NB4 (cell line): ENCODE measurements at regions not wholly inside any gene's neighbourhood (a gene's known extent, or its start where the extent isn't known, plus 50 kb on each side); places are given as distances from the start of the nearest gene placed in this dataset.

ENCODE experiments used
- DNase-seq: peaks from one replicate; pipeline ENCODE4 v3.0.0; 2010; ENCODE audit warnings: low read depth
- H3K4me3 ChIP-seq: one replicate; pipeline ENCODE4 v1.5.1; 2011; ENCODE audit warnings: mild to moderate bottlenecking, low read depth, low read length, moderate library complexity
- CTCF ChIP-seq: IDR thresholded peaks from one replicate; pipeline ENCODE4 v1.5.1; 2012; ENCODE audit warnings: low read depth, low read length
- MYC ChIP-seq: IDR thresholded peaks from 2 replicates; pipeline ENCODE4 v1.6.1; 2011; ENCODE audit warnings: low read depth, low read length
- POLR2A ChIP-seq: IDR thresholded peaks from 2 replicates; pipeline ENCODE4 v1.6.1; 2011; ENCODE audit warnings: mild to moderate bottlenecking; ENCODE audit not compliant: insufficient read length; ENCODE audit errors: extremely low read depth
- TF ChIP-seq, protein P1 (sequence below): IDR thresholded peaks from 2 replicates; pipeline ENCODE4 v1.6.1; 2011; ENCODE audit warnings: low read depth, low read length

DNA sequence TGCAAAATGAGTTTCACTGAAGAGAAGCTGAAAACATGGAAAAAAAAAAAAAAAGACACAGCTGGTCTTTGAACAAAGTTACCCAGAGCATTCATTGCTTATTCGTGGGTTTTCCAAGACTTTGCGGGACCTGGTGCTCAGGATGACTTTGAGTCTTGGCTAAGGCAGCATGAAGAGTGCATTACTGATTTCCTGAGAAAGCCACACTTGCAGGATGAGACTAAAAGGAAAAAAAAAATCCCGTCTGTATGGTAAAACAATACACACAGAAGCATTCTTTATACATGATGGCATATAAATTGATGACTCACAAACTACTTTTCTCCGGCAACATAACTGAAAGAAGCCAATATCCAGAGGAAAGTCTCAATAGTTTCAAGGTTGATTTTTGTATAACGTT lies 195.4 kb downstream of the SPP2 start:
- DNase-seq = no peak
- H3K4me3 ChIP-seq = no peak overlapping the region
- TF ChIP-seq CTCF (no peak), POLR2A (no peak), MYC (no peak)
- TF ChIP-seq, protein P1, sequence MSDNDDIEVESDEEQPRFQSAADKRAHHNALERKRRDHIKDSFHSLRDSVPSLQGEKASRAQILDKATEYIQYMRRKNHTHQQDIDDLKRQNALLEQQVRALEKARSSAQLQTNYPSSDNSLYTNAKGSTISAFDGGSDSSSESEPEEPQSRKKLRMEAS = no peak

GRCh38 chr2:234243871-234244565 lies 193.5 kb downstream of the SPP2 start:
- TF ChIP-seq CTCF (no peak), POLR2A (no peak), MYC (no peak)
- TF ChIP-seq, protein P1 = no peak
- DNase-seq = no peak
- no peak overlapping the region for H3K4me3 ChIP-seq

GRCh38 chr2:234242459-234242836 lies 191.9 kb downstream of the SPP2 start:
- TF ChIP-seq, protein P1 = no peak
- TF ChIP-seq POLR2A (no peak), MYC (no peak), CTCF (no peak)
- no peak overlapping the region for H3K4me3 ChIP-seq

DNA sequence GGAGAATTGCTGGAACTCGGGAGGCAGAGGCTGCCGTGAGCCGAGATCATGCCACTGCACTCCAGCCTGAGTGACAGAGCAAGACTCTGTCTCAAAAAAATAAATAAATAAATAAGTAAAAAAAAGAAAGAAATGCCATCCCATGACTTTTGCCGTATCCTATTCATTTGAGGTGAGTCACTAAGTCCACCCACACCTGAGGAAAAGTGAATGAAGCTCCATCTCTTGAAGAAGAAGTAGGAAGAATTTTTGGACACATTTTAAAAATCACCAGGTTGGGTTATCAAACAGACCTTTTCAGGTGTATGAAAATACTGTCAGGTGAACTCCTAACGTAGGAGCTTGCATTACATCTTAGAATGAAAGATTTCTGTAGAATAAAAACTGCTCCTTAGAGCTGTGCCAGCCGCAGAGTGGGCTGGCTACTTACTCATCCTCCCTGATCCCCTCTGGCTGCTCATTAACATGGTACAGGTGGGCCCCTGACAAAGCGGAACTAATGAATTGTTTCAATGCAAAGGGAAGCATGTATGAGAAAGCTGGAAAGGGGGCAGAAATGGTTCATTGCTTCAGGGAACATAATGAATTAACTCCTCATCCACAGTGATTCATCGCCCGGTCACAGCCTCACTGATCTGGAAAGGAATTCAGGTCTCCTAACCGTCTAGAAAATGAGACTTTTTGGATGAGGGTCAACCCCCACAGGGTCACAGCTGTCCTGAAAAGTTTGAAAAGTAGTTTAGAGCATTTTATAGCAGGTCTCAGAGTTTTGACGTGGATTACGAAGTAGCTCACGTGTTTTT lies 191.4 kb downstream of the SPP2 start:
- TF ChIP-seq, protein P1 = no peak
- TF ChIP-seq POLR2A (no peak), MYC (no peak), CTCF (no peak)
- no peak overlapping the region for H3K4me3 ChIP-seq
- DNase-seq = no peak

More at GRCh38 chr2:234242459-234242836, 191.9 kb downstream of the SPP2 start:
- DNase-seq = no peak

GRCh38 chr2:234240917-234241316 lies 190.4 kb downstream of the SPP2 start:
- H3K4me3 ChIP-seq = no peak overlapping the region
- DNase-seq = no peak
- no peak for TF ChIP-seq POLR2A
- no peak for TF ChIP-seq CTCF
- TF ChIP-seq MYC = no peak
- TF ChIP-seq, protein P1 = no peak
